ENCODE measurements at regions not wholly inside any gene's neighbourhood (a gene's known extent, or its start where the extent isn't known, plus 50 kb on each side); places are given as distances from the start of the nearest gene placed in this dataset.

DNA sequence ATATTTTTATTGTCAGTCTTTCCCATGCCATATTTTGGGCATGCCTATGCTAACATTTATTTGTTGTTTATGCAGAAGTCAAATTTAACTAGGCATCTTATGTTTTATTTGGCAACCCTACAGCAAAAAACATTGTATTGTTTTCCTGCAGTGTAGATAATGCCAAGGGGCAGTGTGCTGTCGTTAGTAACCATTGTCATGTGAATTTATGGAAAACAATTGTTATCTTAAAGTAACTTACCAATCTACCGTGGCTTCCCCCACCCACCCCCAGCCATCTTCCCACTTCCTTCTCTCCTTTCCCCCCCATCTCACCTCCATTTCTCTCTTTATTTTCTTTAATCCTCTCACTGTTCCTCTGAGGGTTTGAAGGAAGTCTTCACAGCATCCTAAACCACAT, 370.5 kb downstream of the ACTR3B start:
- Histone ChIP-seq H3K4me1 (no peaks in the 10 kb centered on the region), H3K27me3 (no peaks in the 10 kb centered on the region), H3K27ac (no peak overlapping the region), H3K4me3 (no peak overlapping the region), H3K36me3 (no peaks in the 10 kb centered on the region), H3K9me3 (no peaks in the 10 kb centered on the region)
- no peak for TF ChIP-seq POLR2A (IDR thresholded peaks at IDR 0.05)
- TF ChIP-seq, protein P1, sequence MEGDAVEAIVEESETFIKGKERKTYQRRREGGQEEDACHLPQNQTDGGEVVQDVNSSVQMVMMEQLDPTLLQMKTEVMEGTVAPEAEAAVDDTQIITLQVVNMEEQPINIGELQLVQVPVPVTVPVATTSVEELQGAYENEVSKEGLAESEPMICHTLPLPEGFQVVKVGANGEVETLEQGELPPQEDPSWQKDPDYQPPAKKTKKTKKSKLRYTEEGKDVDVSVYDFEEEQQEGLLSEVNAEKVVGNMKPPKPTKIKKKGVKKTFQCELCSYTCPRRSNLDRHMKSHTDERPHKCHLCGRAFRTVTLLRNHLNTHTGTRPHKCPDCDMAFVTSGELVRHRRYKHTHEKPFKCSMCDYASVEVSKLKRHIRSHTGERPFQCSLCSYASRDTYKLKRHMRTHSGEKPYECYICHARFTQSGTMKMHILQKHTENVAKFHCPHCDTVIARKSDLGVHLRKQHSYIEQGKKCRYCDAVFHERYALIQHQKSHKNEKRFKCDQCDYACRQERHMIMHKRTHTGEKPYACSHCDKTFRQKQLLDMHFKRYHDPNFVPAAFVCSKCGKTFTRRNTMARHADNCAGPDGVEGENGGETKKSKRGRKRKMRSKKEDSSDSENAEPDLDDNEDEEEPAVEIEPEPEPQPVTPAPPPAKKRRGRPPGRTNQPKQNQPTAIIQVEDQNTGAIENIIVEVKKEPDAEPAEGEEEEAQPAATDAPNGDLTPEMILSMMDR (IDR thresholded peaks at IDR 0.05): no peak
- TF ChIP-seq POLR2AphosphoS5 (IDR thresholded peaks at IDR 0.05): no peak
- no peak for TF ChIP-seq EP300 (IDR thresholded peaks at IDR 0.05; ENCODE audit: low read depth)
- intact Hi-C loops (cut with DNase I; ENCODE audit: low total_unique reads) (no loop called here), in situ Hi-C loops (cut with MboI; ENCODE audit: low pct_ligation_motif_present in 1 of 4, low pct_unique_long_range_greater_than_20kb in 1 of 4, low sequenced_read_pairs in 3 of 4) (no loop called here)
- no peak for DNase-seq
- 10 to 29% methylated on average over 2 of the region's 2 CpGs for whole genome bisulfite sequencing, 2 donors (ENCODE audit: low coverage in 1 of 2)

DNA sequence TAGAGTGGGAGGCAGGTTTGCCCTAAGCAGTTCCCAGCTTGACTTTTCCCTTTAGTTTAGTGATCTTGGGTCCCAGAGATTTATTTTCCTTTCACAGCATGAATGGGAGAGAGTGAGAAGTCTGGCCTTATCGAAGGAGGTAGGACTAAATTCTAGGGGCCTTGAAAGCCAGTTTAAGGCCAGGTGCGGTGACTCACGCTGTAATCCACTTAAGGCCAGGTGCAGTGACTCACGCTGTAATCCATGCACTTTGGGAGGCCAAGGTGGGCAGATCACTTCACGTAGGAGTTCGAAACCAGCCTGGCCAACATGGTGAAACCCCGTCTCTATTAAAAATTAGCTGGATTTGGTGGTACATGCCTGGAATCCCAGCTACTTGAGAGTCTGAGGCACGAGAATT, 392.2 kb downstream of the ACTR3B start:
- Histone ChIP-seq H3K4me1 (no peaks in the 10 kb centered on the region), H3K27ac (no peak overlapping the region), H3K4me3 (no peak overlapping the region), H3K36me3 (no peaks in the 10 kb centered on the region), H3K27me3 (no peaks in the 10 kb centered on the region), H3K9me3 (no peaks in the 10 kb centered on the region)
- TF ChIP-seq EP300 (IDR thresholded peaks at IDR 0.05; ENCODE audit: low read depth) (no peak), POLR2AphosphoS5 (IDR thresholded peaks at IDR 0.05) (no peak), POLR2A (IDR thresholded peaks at IDR 0.05) (no peak)
- TF ChIP-seq, protein P1 (IDR thresholded peaks at IDR 0.05): no peak
- intact Hi-C loops (cut with DNase I; ENCODE audit: low total_unique reads): no loop called here
- in situ Hi-C loops (cut with MboI; ENCODE audit: low pct_ligation_motif_present in 1 of 4, low pct_unique_long_range_greater_than_20kb in 1 of 4, low sequenced_read_pairs in 3 of 4): no loop called here
- WGBS, 2 donors (ENCODE audit: low coverage in 1 of 2): 61 to 84% methylated on average over 6 to 8 of the region's 8 CpGs
- no peak for DNase-seq

DNA sequence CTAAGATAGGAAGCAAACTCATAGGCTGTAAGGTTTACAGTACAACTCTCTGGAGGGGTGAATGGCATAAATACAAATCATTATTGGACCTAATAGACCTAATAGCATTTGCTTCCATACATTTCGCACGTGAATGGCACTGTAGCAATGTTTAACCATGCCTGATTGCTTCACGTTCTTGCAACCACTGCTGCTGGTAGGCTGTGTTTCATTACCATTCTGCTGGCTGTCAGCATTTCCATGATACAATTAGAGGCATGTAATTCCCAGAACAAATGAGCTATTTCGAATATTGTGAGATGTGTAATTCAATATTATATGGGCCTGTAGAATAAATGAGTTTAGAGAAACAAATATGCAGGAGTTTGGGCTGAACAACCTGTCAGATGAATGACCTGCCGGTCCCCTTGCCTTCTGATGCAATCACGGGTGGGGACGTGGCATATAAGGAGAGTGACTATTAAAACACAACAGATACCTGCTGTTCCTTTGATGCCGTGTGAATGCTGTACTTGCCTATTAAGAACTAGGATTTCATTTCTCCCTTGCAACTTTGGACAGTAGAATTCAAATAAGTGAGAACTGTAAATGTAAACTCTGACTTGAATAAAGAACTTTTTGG, 393.4 kb downstream of the ACTR3B start:
- in situ Hi-C loops (cut with MboI; ENCODE audit: low pct_ligation_motif_present in 1 of 4, low pct_unique_long_range_greater_than_20kb in 1 of 4, low sequenced_read_pairs in 3 of 4): no loop called here
- Histone ChIP-seq H3K4me1 (no peaks in the 10 kb centered on the region), H3K4me3 (no peak overlapping the region), H3K27ac (no peak overlapping the region), H3K36me3 (no peaks in the 10 kb centered on the region), H3K9me3 (no peaks in the 10 kb centered on the region), H3K27me3 (no peaks in the 10 kb centered on the region)
- intact Hi-C loops (cut with DNase I; ENCODE audit: low total_unique reads): no loop called here
- no peak for DNase-seq
- 64 to 71% methylated on average over 6 to 8 of the region's 8 CpGs for WGBS, 2 donors (ENCODE audit: low coverage in 1 of 2)
- TF ChIP-seq EP300 (IDR thresholded peaks at IDR 0.05; ENCODE audit: low read depth) (no peak), POLR2AphosphoS5 (IDR thresholded peaks at IDR 0.05) (no peak), POLR2A (IDR thresholded peaks at IDR 0.05) (no peak)
- TF ChIP-seq, protein P1 (IDR thresholded peaks at IDR 0.05): no peak

DNA sequence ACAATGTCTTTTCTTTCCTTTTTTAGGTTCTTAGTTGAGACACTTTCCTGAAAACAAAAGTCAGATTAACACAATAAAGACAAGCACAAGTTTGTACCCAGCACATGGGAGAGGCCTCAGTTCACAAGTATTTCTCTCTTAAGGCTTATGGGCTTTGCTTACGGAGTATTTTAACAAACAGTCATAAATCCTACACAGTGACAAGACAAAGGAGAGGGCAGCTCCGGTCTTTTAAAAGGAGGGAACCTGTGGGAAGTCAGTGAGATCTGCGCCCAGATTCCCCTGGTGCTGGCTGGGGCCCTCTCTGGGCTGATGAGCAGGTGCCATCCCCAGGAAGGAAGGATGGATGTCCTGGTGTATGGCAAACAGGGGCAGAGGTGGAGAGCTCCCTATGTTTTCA, 398.6 kb downstream of the ACTR3B start:
- no peaks in the 10 kb centered on the region for H3K36me3 ChIP-seq
- no peak for TF ChIP-seq POLR2AphosphoS5 (IDR thresholded peaks at IDR 0.05)
- no peak for TF ChIP-seq POLR2A (IDR thresholded peaks at IDR 0.05)
- TF ChIP-seq, protein P1 (IDR thresholded peaks at IDR 0.05): no peak
- TF ChIP-seq EP300 (IDR thresholded peaks at IDR 0.05; ENCODE audit: low read depth): no peak
- H3K27ac ChIP-seq: no peak overlapping the region
- 23% methylated on average over 3 of the region's 3 CpGs; no CpG with 5 or more reads in 1 of the 2 donors for WGBS, 2 donors (ENCODE audit: low coverage in 1 of 2)
- H3K9me3 ChIP-seq: no peaks in the 10 kb centered on the region
- no peaks in the 10 kb centered on the region for H3K27me3 ChIP-seq
- in situ Hi-C loops (cut with MboI; ENCODE audit: low pct_ligation_motif_present in 1 of 4, low pct_unique_long_range_greater_than_20kb in 1 of 4, low sequenced_read_pairs in 3 of 4): no loop called here
- H3K4me3 ChIP-seq: no peak overlapping the region
- no peak for DNase-seq
- H3K4me1 ChIP-seq: no peaks in the 10 kb centered on the region
- intact Hi-C loops (cut with DNase I; ENCODE audit: low total_unique reads): no loop called here
